ENCODE measurements at regions not wholly inside any gene's neighbourhood (a gene's known extent, or its start where the extent isn't known, plus 50 kb on each side); places are given as distances from the start of the nearest gene placed in this dataset.
A peak's percentile ranks its signal among the peaks of the same experiment; 100 is the strongest.

DNA sequence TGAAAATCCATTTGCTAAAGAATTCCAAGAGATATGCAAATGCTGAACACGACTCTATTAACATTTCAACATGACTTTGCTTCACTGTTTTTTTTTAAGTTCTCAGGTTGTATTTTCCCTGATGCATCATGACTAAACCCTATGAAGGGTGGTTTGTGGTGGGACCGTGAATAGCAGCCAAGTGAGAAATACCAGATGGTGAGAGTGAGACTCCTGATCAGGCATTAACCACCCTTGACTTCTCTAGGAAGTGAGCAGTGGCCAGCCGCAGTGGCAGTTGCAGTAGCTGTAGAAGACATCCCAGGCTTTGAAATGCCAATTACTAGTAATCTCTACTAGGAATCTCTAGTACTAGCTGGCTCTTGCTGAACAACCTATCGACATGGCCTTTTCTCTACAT, 383.4 kb downstream of the FAM133A start:
- H3K27ac ChIP-seq = no peak overlapping the region
- 77 to 81% methylated on average over 3 to 4 of the region's 4 CpGs for WGBS, 2 donors (ENCODE audit: low coverage in 1 of 2)
- no peaks in the 10 kb centered on the region for H3K4me1 ChIP-seq
- in situ Hi-C loops (cut with MboI; ENCODE audit: low pct_ligation_motif_present in 1 of 4, low pct_unique_long_range_greater_than_20kb in 1 of 4, low sequenced_read_pairs in 3 of 4) (no loop called here), intact Hi-C loops (cut with DNase I; ENCODE audit: low total_unique reads) (no loop called here)
- TF ChIP-seq EP300 (IDR thresholded peaks at IDR 0.05; ENCODE audit: low read depth) = no peak
- TF ChIP-seq POLR2AphosphoS5 (IDR thresholded peaks at IDR 0.05) = no peak
- TF ChIP-seq, protein P1, sequence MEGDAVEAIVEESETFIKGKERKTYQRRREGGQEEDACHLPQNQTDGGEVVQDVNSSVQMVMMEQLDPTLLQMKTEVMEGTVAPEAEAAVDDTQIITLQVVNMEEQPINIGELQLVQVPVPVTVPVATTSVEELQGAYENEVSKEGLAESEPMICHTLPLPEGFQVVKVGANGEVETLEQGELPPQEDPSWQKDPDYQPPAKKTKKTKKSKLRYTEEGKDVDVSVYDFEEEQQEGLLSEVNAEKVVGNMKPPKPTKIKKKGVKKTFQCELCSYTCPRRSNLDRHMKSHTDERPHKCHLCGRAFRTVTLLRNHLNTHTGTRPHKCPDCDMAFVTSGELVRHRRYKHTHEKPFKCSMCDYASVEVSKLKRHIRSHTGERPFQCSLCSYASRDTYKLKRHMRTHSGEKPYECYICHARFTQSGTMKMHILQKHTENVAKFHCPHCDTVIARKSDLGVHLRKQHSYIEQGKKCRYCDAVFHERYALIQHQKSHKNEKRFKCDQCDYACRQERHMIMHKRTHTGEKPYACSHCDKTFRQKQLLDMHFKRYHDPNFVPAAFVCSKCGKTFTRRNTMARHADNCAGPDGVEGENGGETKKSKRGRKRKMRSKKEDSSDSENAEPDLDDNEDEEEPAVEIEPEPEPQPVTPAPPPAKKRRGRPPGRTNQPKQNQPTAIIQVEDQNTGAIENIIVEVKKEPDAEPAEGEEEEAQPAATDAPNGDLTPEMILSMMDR (IDR thresholded peaks at IDR 0.05) = no peak
- TF ChIP-seq POLR2A (IDR thresholded peaks at IDR 0.05) = no peak
- H3K27me3 ChIP-seq = no peaks in the 10 kb centered on the region
- no peaks in the 10 kb centered on the region for H3K36me3 ChIP-seq
- H3K4me3 ChIP-seq = no peak overlapping the region
- no peaks in the 10 kb centered on the region for H3K9me3 ChIP-seq
- DNase-seq = no peak

DNA sequence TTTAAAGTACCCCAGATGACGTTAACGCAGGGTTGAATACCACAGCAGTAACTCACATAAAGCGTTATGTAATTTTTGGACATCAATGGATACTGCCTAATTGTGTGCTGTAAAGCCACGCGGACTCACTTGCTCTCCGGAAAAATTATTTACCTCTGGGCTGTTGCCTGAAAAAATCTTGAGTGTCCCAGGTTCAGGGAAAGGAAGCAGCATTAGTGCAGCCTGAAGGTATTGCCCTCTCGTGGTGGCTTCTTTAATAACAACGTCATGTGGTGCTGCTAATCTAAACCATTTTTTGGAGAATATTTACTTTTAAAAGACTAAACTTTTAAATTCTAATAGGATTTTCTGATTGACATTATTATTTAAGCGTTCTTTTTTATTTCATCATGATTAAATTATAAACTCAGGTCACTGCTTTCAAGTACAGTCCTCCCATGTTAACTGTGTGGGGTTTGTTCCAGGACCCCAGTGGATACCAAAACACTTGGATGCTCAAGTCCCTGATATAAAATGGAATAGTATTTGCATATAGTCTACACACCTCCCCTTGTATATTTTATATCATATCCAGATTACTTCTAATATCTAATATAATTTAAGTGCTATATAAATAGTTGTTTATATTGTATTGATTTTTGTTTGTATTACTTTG, 384.8 kb downstream of the FAM133A start:
- H3K4me1 ChIP-seq = no peaks in the 10 kb centered on the region
- 20 to 26% methylated on average over 1 to 9 of the region's 9 CpGs for WGBS, 2 donors (ENCODE audit: low coverage in 1 of 2)
- no peaks in the 10 kb centered on the region for H3K27me3 ChIP-seq
- H3K9me3 ChIP-seq = no peaks in the 10 kb centered on the region
- DNase-seq = no peak
- H3K36me3 ChIP-seq = no peaks in the 10 kb centered on the region
- TF ChIP-seq POLR2A (IDR thresholded peaks at IDR 0.05) (no peak), EP300 (IDR thresholded peaks at IDR 0.05; ENCODE audit: low read depth) (no peak), POLR2AphosphoS5 (IDR thresholded peaks at IDR 0.05) (no peak)
- TF ChIP-seq, protein P1 (IDR thresholded peaks at IDR 0.05) = peak in 3 of 5 experiments; percentile 24 to 33 (median 28)
- no peak overlapping the region for H3K4me3 ChIP-seq
- H3K27ac ChIP-seq = no peak overlapping the region
- in situ Hi-C loops (cut with MboI; ENCODE audit: low pct_ligation_motif_present in 1 of 4, low pct_unique_long_range_greater_than_20kb in 1 of 4, low sequenced_read_pairs in 3 of 4) (no loop called here), intact Hi-C loops (cut with DNase I; ENCODE audit: low total_unique reads) (no loop called here)

DNA sequence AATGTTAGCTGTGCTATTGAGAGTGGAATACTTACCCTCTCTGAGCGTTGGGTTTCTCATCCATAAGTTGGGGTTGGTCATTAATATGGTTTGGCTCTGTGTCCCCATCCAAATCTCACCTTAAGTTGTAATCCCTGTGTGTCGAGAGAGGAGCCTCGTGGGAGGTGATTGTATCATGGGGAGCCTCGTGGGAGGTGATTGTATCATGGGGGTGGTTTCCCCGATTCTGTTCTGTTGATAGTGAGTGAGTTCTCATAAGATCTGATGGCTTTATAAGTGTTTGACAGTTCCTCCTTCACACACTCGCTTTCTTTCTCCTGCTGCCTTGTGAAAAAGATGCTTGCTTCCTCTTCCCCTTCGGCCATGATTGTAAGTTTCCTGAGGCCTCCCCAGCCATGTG, 391.1 kb downstream of the FAM133A start:
- in situ Hi-C loops (cut with MboI; ENCODE audit: low pct_ligation_motif_present in 1 of 4, low pct_unique_long_range_greater_than_20kb in 1 of 4, low sequenced_read_pairs in 3 of 4) (loop anchor here in 1 of 4 donors (10.0 kb wide), 1 partner anchor 70 kb away; no protein-coding TSS in a partner anchor), intact Hi-C loops (cut with DNase I; ENCODE audit: low total_unique reads) (no loop called here)
- Histone ChIP-seq H3K36me3 (no peaks in the 10 kb centered on the region), H3K27me3 (no peaks in the 10 kb centered on the region), H3K9me3 (no peaks in the 10 kb centered on the region), H3K4me1 (no peaks in the 10 kb centered on the region), H3K4me3 (no peak overlapping the region), H3K27ac (no peak overlapping the region)
- DNase-seq = no peak
- TF ChIP-seq EP300 (IDR thresholded peaks at IDR 0.05; ENCODE audit: low read depth) (no peak), POLR2AphosphoS5 (IDR thresholded peaks at IDR 0.05) (no peak)
- WGBS, 2 donors (ENCODE audit: low coverage in 1 of 2) = 76% methylated on average over 7 of the region's 7 CpGs; no CpG with 5 or more reads in 1 of the 2 donors

DNA sequence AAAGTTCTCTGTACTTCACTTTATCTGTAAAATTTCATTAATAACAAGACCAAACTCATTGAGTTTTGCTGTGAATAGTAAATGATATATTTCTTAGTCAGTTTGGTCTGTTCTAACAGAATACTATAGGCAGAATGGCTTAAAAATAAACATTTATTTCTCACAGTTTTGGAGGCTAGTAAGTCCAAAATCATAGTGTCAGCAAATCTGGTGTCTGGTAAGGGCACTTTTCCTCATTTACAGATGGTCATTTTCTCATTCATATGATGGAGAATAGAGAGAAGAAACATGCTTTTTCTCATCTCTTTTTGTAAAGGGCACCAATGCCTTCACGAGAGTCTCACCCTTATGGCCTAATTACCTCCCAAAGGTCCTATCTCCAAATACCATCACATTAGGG, 415.1 kb downstream of the FAM133A start:
- no peaks in the 10 kb centered on the region for H3K27me3 ChIP-seq
- no peaks in the 10 kb centered on the region for H3K4me1 ChIP-seq
- H3K4me3 ChIP-seq = no peak overlapping the region
- intact Hi-C loops (cut with DNase I; ENCODE audit: low total_unique reads) = no loop called here
- no peak for DNase-seq
- H3K36me3 ChIP-seq = no peaks in the 10 kb centered on the region
- TF ChIP-seq POLR2AphosphoS5 (IDR thresholded peaks at IDR 0.05) (no peak), EP300 (IDR thresholded peaks at IDR 0.05; ENCODE audit: low read depth) (no peak), POLR2A (IDR thresholded peaks at IDR 0.05) (no peak)
- TF ChIP-seq, protein P1 (IDR thresholded peaks at IDR 0.05) = no peak
- no peak overlapping the region for H3K27ac ChIP-seq
- H3K9me3 ChIP-seq = no peaks in the 10 kb centered on the region
- 45 to 100% methylated on average over 1 of the region's 1 CpG for WGBS, 2 donors (ENCODE audit: low coverage in 1 of 2)
- in situ Hi-C loops (cut with MboI; ENCODE audit: low pct_ligation_motif_present in 1 of 4, low pct_unique_long_range_greater_than_20kb in 1 of 4, low sequenced_read_pairs in 3 of 4) = no loop called here

DNA sequence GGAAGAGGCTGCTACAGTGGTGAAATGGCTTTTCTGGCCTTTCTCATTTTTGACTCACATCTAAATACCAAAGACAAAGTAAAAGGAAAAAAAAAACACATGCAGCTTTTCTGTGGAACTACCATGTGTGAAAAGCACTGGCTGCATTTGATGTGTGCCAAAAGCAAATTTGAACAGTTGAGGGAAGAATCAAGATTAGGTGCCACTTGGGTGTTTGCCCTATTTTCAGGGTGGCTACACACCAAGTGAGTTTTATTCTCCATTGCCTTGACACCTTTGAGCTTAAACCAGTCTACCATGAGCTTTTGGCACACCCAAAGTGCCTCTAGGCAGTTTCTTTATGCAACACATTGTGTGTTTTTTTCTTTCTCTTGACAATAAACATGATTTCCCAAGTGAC, 423.9 kb downstream of the FAM133A start:
- Histone ChIP-seq H3K9me3 (no peaks in the 10 kb centered on the region), H3K27me3 (no peaks in the 10 kb centered on the region), H3K27ac (no peak overlapping the region), H3K4me3 (no peak overlapping the region), H3K36me3 (no peaks in the 10 kb centered on the region), H3K4me1 (no peaks in the 10 kb centered on the region)
- no peak for DNase-seq
- in situ Hi-C loops (cut with MboI; ENCODE audit: low pct_ligation_motif_present in 1 of 4, low pct_unique_long_range_greater_than_20kb in 1 of 4, low sequenced_read_pairs in 3 of 4) (no loop called here), intact Hi-C loops (cut with DNase I; ENCODE audit: low total_unique reads) (no loop called here)
- no peak for TF ChIP-seq POLR2A (IDR thresholded peaks at IDR 0.05)
- no peak for TF ChIP-seq POLR2AphosphoS5 (IDR thresholded peaks at IDR 0.05)
- no peak for TF ChIP-seq EP300 (IDR thresholded peaks at IDR 0.05; ENCODE audit: low read depth)
- TF ChIP-seq, protein P1 (IDR thresholded peaks at IDR 0.05) = no peak
